GM21360 (cell line): ENCODE measurements at regions not wholly inside any gene's neighbourhood (a gene's known extent, or its start where the extent isn't known, plus 50 kb on each side); places are given as distances from the start of the nearest gene placed in this dataset.

Source experiments
- ATAC-seq: cut with Tn5 transposase; IDR thresholded peaks from one replicate; pipeline ENCODE4 v1.9.1; 2021; ENCODE audit warnings: mild to moderate bottlenecking, moderate library complexity; ENCODE audit not compliant: unreplicated experiment

GRCh38 chr9:10961883-10962282 lies 349.1 kb upstream of the PTPRD start:
- no peak for ATAC-seq

GRCh38 chr9:10983251-10983650 lies 370.4 kb upstream of the PTPRD start:
- ATAC-seq: no peak

GRCh38 chr9:10999646-11000045 lies 386.8 kb upstream of the PTPRD start:
- ATAC-seq: no peak

GRCh38 chr9:11001546-11001945 lies 388.7 kb upstream of the PTPRD start:
- ATAC-seq: no peak

GRCh38 chr9:11002705-11003104 lies 389.9 kb upstream of the PTPRD start:
- no peak for ATAC-seq

- no peak for ATAC-seq
Observed at GRCh38 chr9:11003836-11004235, 391.0 kb upstream of the PTPRD start.

- ATAC-seq: no peak
Observed at GRCh38 chr9:11011696-11012095, 398.9 kb upstream of the PTPRD start.

- no peak for ATAC-seq
Observed at GRCh38 chr9:11016081-11016480, 403.3 kb upstream of the PTPRD start.

- ATAC-seq: no peak
Observed at GRCh38 chr9:11023201-11023600, 410.4 kb upstream of the PTPRD start.

- ATAC-seq: no peak
Observed at GRCh38 chr9:11025775-11026174, 413.0 kb upstream of the PTPRD start.

GRCh38 chr9:11038366-11038765 lies 425.6 kb upstream of the PTPRD start:
- ATAC-seq: no peak

- ATAC-seq: no peak
Observed at GRCh38 chr9:11039006-11039405, 426.2 kb upstream of the PTPRD start.

GRCh38 chr9:11045589-11045988 lies 432.8 kb upstream of the PTPRD start:
- ATAC-seq: no peak

- ATAC-seq: no peak
Observed at GRCh38 chr9:11063263-11063662, 450.5 kb upstream of the PTPRD start.

GRCh38 chr9:11064909-11065308 lies 452.1 kb upstream of the PTPRD start:
- ATAC-seq: no peak

- no peak for ATAC-seq
Observed at GRCh38 chr9:11072176-11072575, 459.4 kb upstream of the PTPRD start.

GRCh38 chr9:11086561-11086960 lies 473.8 kb upstream of the PTPRD start:
- ATAC-seq: no peak

GRCh38 chr9:11088821-11089374 lies 476.1 kb upstream of the PTPRD start:
- ATAC-seq: no peak

- ATAC-seq: no peak
Observed at GRCh38 chr9:11092974-11093373, 480.2 kb upstream of the PTPRD start.

GRCh38 chr9:11097020-11097419 lies 484.2 kb upstream of the PTPRD start:
- no peak for ATAC-seq

GRCh38 chr9:11103525-11103924 lies 490.7 kb upstream of the PTPRD start:
- ATAC-seq: no peak

- no peak for ATAC-seq
Observed at GRCh38 chr9:11107196-11107595, 494.4 kb upstream of the PTPRD start.

GRCh38 chr9:11128156-11128555 lies 515.4 kb upstream of the PTPRD start:
- ATAC-seq: no peak

GRCh38 chr9:11135851-11136250 lies 523.0 kb upstream of the PTPRD start:
- no peak for ATAC-seq
